A673 (cell line): ENCODE measurements at regions not wholly inside any gene's neighbourhood (a gene's known extent, or its start where the extent isn't known, plus 50 kb on each side); places are given as distances from the start of the nearest gene placed in this dataset.

Experiments used
- BruUV-seq: library from RNA; stranded (reverse); fragments of 400-500 nt; replicated peaks from 2 replicates; lab custom pipeline; 2021; lab: Mats Ljungman, UMichigan
- CTCF ChIA-PET: fragments of 300-600 bp; sonication (Branson Sonifier 250); formaldehyde crosslinking; loops from one replicate; lab custom pipeline; 2022; ENCODE audit warnings: antibody characterized with exemption; lab: Charles Lee
- POLR2A ChIA-PET: fragments of 300-600 bp; sonication (Branson Sonifier 250); formaldehyde crosslinking; loops from one replicate; lab custom pipeline; 2022; ENCODE audit warnings: antibody characterized with exemption; ENCODE audit not compliant: low non-redundant PET; lab: Charles Lee
- DNase-seq: peaks from one replicate; pipeline ENCODE4 v3.0.0-alpha.2; 2015; ENCODE audit warnings: low spot score
- H3K27ac ChIP-seq: fragments of 200-600 bp; sonication (generic); 2 replicates; pipeline ENCODE4 v1.5.1; 2016; ENCODE audit warnings: mixed run types, low read depth, mild to moderate bottlenecking, mixed read lengths, antibody characterized with exemption, low read length; ENCODE audit not compliant: poor library complexity, severe bottlenecking
- H3K27me3 ChIP-seq: fragments of 200-600 bp; sonication (generic); replicated peaks from 2 replicates; pipeline ENCODE4 v1.6.1; 2017; ENCODE audit warnings: mixed run types, low read depth, mild to moderate bottlenecking, mixed read lengths, antibody characterized with exemption, low read length; ENCODE audit not compliant: insufficient read depth, poor library complexity
- H3K36me3 ChIP-seq: fragments of 200-600 bp; sonication (generic); 2 replicates; pipeline ENCODE4 v1.6.1; 2016; ENCODE audit warnings: mixed run types, mild to moderate bottlenecking, mixed read lengths, antibody characterized with exemption, low read length; ENCODE audit not compliant: insufficient read depth, poor library complexity, severe bottlenecking
- H3K4me1 ChIP-seq: fragments of 200-600 bp; sonication (generic); 2 replicates; pipeline ENCODE4 v1.6.1; 2017; ENCODE audit warnings: mixed run types, mild to moderate bottlenecking, mixed read lengths, antibody characterized with exemption, low read length; ENCODE audit not compliant: insufficient read depth, poor library complexity, severe bottlenecking
- H3K4me3 ChIP-seq: fragments of 200-600 bp; sonication (generic); 2 replicates; pipeline ENCODE4 v1.5.1; 2016; ENCODE audit warnings: low read depth, mixed run types, mild to moderate bottlenecking, mixed read lengths, low read length; ENCODE audit not compliant: poor library complexity, severe bottlenecking
- H3K9me3 ChIP-seq: fragments of 200-600 bp; sonication (generic); 2 replicates; pipeline ENCODE4 v1.6.1; 2016; ENCODE audit warnings: mixed run types, low read depth, mild to moderate bottlenecking, mixed read lengths, antibody characterized with exemption, low read length; ENCODE audit not compliant: poor library complexity, severe bottlenecking
- EZH2 ChIP-seq: fragments of 200-600 bp; sonication (generic); IDR thresholded peaks from 2 replicates; pipeline ENCODE4 v1.6.1; 2017; ENCODE audit warnings: borderline replicate concordance, low read depth, mild to moderate bottlenecking, mixed read lengths, antibody characterized with exemption, low read length; ENCODE audit not compliant: poor library complexity, severe bottlenecking
- intact Hi-C: fragments of 100-400 bp; cut with micrococcal nuclease; formaldehyde crosslinking; loops from one replicate; pipeline ENCODE4 v1.10.0; 2022; ENCODE audit not compliant: unreplicated experiment
- TF ChIP-seq, protein P1 (sequence below): fragments of 300-800, 200-600 bp; sonication (generic); conservative IDR thresholded peaks from 2 replicates; pipeline ENCODE4 v1.5.1; 2017; ENCODE audit warnings: low read depth, mild to moderate bottlenecking, antibody characterized with exemption, low read length, moderate library complexity, mixed read lengths

DNA sequence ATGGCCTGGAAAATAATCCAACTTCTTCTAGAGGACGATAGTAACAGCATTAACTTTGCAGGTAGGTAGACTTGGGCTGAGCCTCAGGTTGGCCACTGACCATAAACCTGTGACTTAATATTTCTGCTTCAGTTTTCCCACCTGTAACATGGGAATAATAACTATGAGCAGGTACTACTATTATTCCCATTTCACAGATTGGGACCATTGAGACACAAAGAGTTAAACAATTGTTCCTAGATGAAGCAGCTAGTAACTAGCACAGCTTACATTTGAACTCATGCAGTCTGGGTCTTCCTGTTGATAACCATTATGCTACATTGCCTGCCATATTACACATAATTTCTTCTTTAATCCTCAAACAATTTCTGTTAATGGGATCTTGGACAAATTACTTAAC is 217.7 kb downstream of the NUAK1 start:
- no peaks in the 10 kb centered on the region for H3K27me3 ChIP-seq
- no TSS peak for BruUV-seq
- no peak overlapping the region for H3K27ac ChIP-seq
- intact Hi-C loops, result no loop called here
- no peaks in the 10 kb centered on the region for H3K9me3 ChIP-seq
- H3K36me3 ChIP-seq, result no peaks in the 10 kb centered on the region
- no peak for TF ChIP-seq EZH2
- TF ChIP-seq, protein P1, sequence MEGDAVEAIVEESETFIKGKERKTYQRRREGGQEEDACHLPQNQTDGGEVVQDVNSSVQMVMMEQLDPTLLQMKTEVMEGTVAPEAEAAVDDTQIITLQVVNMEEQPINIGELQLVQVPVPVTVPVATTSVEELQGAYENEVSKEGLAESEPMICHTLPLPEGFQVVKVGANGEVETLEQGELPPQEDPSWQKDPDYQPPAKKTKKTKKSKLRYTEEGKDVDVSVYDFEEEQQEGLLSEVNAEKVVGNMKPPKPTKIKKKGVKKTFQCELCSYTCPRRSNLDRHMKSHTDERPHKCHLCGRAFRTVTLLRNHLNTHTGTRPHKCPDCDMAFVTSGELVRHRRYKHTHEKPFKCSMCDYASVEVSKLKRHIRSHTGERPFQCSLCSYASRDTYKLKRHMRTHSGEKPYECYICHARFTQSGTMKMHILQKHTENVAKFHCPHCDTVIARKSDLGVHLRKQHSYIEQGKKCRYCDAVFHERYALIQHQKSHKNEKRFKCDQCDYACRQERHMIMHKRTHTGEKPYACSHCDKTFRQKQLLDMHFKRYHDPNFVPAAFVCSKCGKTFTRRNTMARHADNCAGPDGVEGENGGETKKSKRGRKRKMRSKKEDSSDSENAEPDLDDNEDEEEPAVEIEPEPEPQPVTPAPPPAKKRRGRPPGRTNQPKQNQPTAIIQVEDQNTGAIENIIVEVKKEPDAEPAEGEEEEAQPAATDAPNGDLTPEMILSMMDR, result no peak
- DNase-seq, result no peak
- no peak overlapping the region for H3K4me3 ChIP-seq
- ChIA-PET CTCF (no interaction called here), POLR2A (no interaction called here)
- no peaks in the 10 kb centered on the region for H3K4me1 ChIP-seq

DNA sequence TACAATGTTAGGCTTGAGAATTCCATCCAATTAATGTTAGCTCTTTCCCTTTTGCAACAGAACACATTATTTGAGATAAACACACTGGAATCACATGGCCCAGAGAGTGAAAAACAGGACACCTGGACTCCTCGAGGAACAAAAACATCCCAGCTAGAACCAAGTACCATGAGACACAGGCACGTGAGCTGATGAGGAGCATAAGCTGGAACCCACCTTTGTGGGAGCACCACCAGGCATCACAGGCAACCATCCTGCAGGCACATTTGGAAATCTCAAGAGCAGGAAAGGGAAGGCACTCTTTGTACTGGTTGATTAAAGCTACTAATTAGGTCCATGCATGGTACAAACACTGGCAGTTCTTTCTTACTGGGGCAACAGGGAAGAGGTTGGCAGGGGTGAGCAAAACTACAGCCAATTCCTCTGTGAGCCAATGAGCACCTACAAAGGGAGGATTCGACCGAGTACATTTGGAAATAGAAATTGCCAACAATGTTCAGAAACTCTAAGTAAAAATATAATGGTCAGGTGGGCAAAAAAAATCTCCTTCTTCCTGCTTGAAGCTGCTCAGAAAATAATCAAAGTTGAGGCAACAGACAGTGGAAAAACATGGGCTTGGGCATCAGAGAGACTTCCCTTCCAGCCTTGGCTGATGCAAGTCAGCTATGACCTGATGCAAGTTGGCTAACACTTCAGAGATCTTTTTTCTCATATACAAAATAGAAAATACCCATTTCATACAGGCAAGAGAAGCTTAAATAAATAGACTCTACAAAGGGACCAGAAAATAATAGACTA is 216.7 kb downstream of the NUAK1 start:
- no peak overlapping the region for H3K4me3 ChIP-seq
- no TSS peak for BruUV-seq
- no peak overlapping the region for H3K27ac ChIP-seq
- ChIA-PET POLR2A (no interaction called here), CTCF (no interaction called here)
- intact Hi-C loops, result no loop called here
- H3K9me3 ChIP-seq, result no peaks in the 10 kb centered on the region
- no peak for DNase-seq
- no peaks in the 10 kb centered on the region for H3K36me3 ChIP-seq
- H3K4me1 ChIP-seq, result no peaks in the 10 kb centered on the region
- no peak for TF ChIP-seq EZH2
- TF ChIP-seq, protein P1, result no peak
- no peaks in the 10 kb centered on the region for H3K27me3 ChIP-seq

DNA sequence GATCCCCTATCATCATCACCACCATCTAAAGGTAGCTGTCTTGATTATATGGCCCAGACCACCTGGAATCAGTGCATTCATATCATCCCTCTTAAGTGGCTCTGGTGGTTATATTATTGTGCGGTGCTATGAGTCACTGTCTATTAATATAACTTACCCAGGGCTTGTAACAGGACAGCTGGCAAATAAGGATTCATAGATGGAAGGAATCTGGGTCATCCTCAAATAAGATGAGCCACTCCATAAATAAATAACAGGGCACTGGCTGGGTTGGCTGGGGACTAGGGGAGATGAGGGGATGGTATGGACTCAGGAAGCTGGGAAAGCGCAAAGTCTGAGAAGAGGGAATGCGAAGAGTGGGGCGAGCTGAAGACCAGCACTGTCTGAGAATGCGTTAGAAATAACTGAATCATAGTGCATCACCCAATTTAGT is 216.1 kb downstream of the NUAK1 start:
- Histone ChIP-seq H3K4me3 (no peak overlapping the region), H3K9me3 (no peaks in the 10 kb centered on the region), H3K27ac (no peak overlapping the region), H3K27me3 (no peaks in the 10 kb centered on the region), H3K36me3 (no peaks in the 10 kb centered on the region), H3K4me1 (no peaks in the 10 kb centered on the region)
- no TSS peak for BruUV-seq
- ChIA-PET POLR2A (no interaction called here), CTCF (no interaction called here)
- no peak for TF ChIP-seq EZH2
- DNase-seq, result no peak
- intact Hi-C loops, result no loop called here
